Subcutaneous abdominal adipose tissue (tissue), 5 donors: ENCODE measurements at regions not wholly inside any gene's neighbourhood (a gene's known extent, or its start where the extent isn't known, plus 50 kb on each side); places are given as distances from the start of the nearest gene placed in this dataset.

ENCODE experiments used
- H3K27ac ChIP-seq: one replicate; pipeline ENCODE4 v1.7.0; 2013; ENCODE audit warnings: low read depth, mild to moderate bottlenecking, inconsistent platforms, low read length, moderate library complexity
- H3K27me3 ChIP-seq, 5 donors: one replicate each; pipeline ENCODE4 v1.7.0; 2013; ENCODE audit warnings: low read length in 5 of 5, inconsistent platforms in 1 of 5; ENCODE audit not compliant: control insufficient read depth in 5 of 5, insufficient read depth in 4 of 5
- H3K36me3 ChIP-seq, 5 donors: one replicate each; pipeline ENCODE4 v1.7.0; 2013; ENCODE audit warnings: low read length in 5 of 5; ENCODE audit not compliant: control insufficient read depth in 5 of 5, insufficient read depth in 5 of 5
- H3K4me1 ChIP-seq, 5 donors: one replicate each; pipeline ENCODE4 v1.7.0; 2013; ENCODE audit warnings: low read length in 5 of 5, mild to moderate bottlenecking in 3 of 5, moderate library complexity in 1 of 5; ENCODE audit not compliant: control insufficient read depth in 5 of 5, insufficient read depth in 5 of 5
- H3K4me3 ChIP-seq, 5 donors: one replicate each; pipeline ENCODE4 v1.7.0; 2013; ENCODE audit warnings: low read length in 5 of 5, low read depth in 1 of 5
- H3K9ac ChIP-seq, 5 donors: one replicate each; pipeline ENCODE4 v1.7.0; 2013; ENCODE audit warnings: low read length in 5 of 5, mild to moderate bottlenecking in 4 of 5, moderate library complexity in 3 of 5
- H3K9me3 ChIP-seq, 5 donors: one replicate each; pipeline ENCODE4 v1.7.0; 2013; ENCODE audit warnings: low read length in 5 of 5; ENCODE audit not compliant: control insufficient read depth in 5 of 5
- donor health status: healthy.
- donor health status: healthy.
- donor health status: healthy.
- donor health status: healthy.
- donor health status: healthy.

DNA sequence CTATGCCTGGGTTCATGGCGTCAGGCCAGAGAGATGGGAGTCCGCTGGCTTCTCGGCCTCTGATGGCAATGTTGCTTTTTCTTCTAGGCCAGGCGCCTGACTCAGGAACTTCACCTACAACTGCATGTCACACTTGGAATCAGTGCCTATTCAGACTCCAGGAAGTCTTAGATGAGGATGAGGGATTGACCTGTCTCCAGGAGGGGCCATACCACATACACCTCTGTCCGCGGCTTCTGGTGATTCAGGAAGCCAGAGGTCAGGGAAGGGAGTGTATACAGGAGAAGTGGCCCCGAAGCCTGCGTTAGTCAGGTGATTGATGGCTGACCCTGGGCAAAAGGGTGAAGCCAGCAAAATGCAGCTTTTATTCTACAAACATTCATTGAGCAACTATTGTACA lies 109.1 kb upstream of the RMDN2 start:
- H3K36me3 ChIP-seq = no peaks in the 10 kb centered on the region
- H3K4me3 ChIP-seq = no peak overlapping the region
- H3K4me1 ChIP-seq = no peaks in the 10 kb centered on the region
- H3K9ac ChIP-seq = no peak overlapping the region
- peaks cover 0 to 9% (median 5%) of the 10 kb centered on the region in 5 donors for H3K9me3 ChIP-seq
- no peaks in the 10 kb centered on the region for H3K27me3 ChIP-seq
- H3K27ac ChIP-seq = no peak overlapping the region

DNA sequence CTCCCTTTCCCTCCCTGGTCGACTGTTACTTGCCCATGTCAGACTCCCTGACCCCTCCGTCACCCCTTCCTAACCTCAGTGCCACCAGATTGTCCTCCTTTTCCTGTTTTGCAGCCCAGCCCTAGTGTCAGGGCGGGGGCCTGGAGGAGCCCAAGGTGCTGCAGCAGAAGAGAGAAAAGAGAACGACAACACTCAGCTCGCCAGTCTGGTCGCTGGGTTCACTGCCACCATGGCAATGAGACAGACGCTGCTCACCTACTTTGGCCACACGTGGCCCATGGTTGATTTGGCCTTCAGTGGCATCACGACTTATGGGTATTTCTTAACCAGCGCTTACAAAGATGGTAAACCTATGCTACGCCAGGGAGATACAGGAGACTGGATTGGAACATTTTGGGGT lies 108.4 kb upstream of the RMDN2 start:
- Histone ChIP-seq H3K9ac (no peak overlapping the region), H3K4me3 (no peak overlapping the region), H3K27me3 (no peaks in the 10 kb centered on the region), H3K36me3 (no peaks in the 10 kb centered on the region), H3K27ac (no peak overlapping the region), H3K9me3 (peaks cover 0 to 9% (median 6%) of the 10 kb centered on the region in 5 donors), H3K4me1 (no peaks in the 10 kb centered on the region)

DNA sequence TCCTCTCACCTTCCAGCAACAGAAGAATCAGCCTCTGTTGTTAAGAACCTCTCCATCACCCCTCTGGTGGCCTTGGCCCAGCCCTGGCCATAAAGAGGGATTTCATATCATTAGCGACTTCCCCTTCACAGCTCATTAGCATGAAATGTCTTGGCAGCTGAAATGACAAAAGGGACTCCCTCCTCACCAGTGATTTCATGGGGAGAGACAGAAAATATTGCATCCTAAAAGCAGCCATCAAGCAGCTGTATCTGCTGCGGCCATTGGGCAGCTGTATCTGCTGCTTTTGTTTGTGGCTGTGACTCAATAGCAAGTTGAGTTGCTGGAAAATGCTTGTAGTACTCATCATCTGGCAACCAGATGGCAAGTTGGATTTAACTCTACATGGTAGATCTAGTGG lies 105.9 kb upstream of the RMDN2 start:
- H3K4me3 ChIP-seq = no peak overlapping the region
- peaks cover 0 to 9% (median 6%) of the 10 kb centered on the region in 5 donors for H3K9me3 ChIP-seq
- H3K4me1 ChIP-seq = no peaks in the 10 kb centered on the region
- H3K36me3 ChIP-seq = no peaks in the 10 kb centered on the region
- no peak overlapping the region for H3K9ac ChIP-seq
- H3K27ac ChIP-seq = no peak overlapping the region
- H3K27me3 ChIP-seq = no peaks in the 10 kb centered on the region

GRCh38 chr2:37820471-37820986 lies 104.6 kb upstream of the RMDN2 start:
- Histone ChIP-seq H3K4me1 (no peaks in the 10 kb centered on the region), H3K9ac (no peak overlapping the region), H3K4me3 (no peak overlapping the region), H3K9me3 (peaks cover 0 to 9% (median 6%) of the 10 kb centered on the region in 5 donors), H3K36me3 (no peaks in the 10 kb centered on the region), H3K27ac (no peak overlapping the region), H3K27me3 (no peaks in the 10 kb centered on the region)

DNA sequence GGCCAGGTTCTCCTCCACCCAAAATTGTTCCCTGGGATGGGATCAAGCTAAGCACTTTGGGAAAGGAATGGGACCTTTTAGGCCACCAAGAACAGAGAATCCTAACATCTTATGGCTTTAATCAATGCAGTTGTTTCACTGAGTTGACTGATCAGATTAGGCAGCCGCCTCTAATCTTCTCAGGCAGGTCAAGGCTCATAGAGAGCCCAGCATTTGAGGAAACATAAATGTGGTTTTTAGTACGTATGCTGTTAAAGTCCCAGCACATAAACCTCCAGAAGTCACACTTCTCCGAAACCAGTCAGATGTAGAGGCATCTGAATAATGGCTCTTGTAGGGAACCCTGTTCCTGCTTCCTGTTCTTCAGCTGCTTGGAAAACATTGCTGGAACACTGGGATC lies 99.5 kb upstream of the RMDN2 start:
- Histone ChIP-seq H3K9me3 (peaks cover 0 to 6% (median 4%) of the 10 kb centered on the region in 5 donors), H3K27ac (no peak overlapping the region), H3K27me3 (no peaks in the 10 kb centered on the region), H3K4me3 (no peak overlapping the region), H3K9ac (no peak overlapping the region), H3K4me1 (peaks cover 3 to 20% (median 9%) of the 10 kb centered on the region in 5 donors), H3K36me3 (no peaks in the 10 kb centered on the region)

DNA sequence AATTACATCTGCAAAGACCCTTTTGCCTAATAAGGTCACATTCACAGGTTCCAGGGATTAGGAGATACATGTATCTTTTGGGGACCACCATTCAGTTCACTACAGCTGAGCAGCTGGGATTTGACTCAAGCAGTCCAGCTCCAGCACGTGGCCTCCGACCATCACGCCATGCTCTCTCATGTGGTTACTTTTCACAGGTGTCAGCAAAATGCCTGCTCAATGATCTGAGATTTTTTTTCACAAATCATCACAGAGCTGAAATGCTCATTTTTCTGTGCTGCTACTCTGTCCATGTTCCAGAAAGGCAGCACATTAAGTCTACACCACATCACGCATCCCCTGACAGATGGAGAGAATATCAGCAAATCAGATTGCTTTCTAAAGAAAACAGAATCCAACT lies 98.5 kb upstream of the RMDN2 start:
- Histone ChIP-seq H3K9me3 (no peaks in the 10 kb centered on the region), H3K9ac (no peak overlapping the region), H3K4me3 (no peak overlapping the region), H3K27ac (no peak overlapping the region), H3K4me1 (peaks cover 3 to 20% (median 9%) of the 10 kb centered on the region in 5 donors), H3K27me3 (no peaks in the 10 kb centered on the region), H3K36me3 (no peaks in the 10 kb centered on the region)

- Histone ChIP-seq H3K4me1 (peaks cover 4 to 20% (median 9%) of the 10 kb centered on the region in 5 donors), H3K36me3 (no peaks in the 10 kb centered on the region), H3K4me3 (no peak overlapping the region), H3K27ac (no peak overlapping the region), H3K9me3 (no peaks in the 10 kb centered on the region), H3K27me3 (no peaks in the 10 kb centered on the region), H3K9ac (no peak overlapping the region)
Measured at GRCh38 chr2:37827455-37827854, 97.6 kb upstream of the RMDN2 start.

DNA sequence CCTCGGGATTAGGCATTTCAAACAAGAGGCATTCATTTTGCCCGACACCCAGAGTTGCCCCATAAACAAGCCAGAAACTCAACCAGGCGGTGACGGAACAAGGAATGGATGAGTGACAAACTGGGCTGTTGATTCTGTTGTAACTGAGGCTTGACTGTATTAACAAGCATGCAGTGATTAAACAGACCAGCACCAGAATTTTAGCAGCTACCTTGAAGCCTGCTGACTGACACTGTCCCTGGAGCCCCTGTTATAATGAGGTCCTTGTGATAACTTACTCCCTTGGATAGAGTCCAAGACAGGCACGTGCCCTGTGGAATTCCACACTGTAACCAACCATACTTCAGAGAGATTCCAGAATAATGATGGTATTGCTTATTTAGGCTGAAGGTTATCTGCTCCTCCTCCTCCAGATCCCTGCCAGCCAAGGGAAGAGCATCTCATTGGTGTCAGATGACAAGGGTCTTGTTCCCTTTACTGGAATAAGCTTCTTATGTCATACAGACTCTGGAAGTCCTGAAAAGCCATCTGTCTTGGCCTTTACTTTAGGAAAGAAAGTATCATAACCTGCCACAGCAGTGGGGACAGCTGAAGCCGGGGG lies 97.1 kb upstream of the RMDN2 start:
- H3K4me1 ChIP-seq = peaks cover 5 to 20% (median 9%) of the 10 kb centered on the region in 5 donors

GRCh38 chr2:37829202-37829601 lies 95.9 kb upstream of the RMDN2 start:
- Histone ChIP-seq H3K27me3 (no peaks in the 10 kb centered on the region), H3K36me3 (no peaks in the 10 kb centered on the region), H3K27ac (no peak overlapping the region), H3K9me3 (no peaks in the 10 kb centered on the region), H3K9ac (no peak overlapping the region), H3K4me1 (peaks cover 5 to 20% (median 9%) of the 10 kb centered on the region in 5 donors), H3K4me3 (no peak overlapping the region)

More for the DNA sequence above, 97.1 kb upstream of the RMDN2 start:
- Histone ChIP-seq H3K27ac (no peak overlapping the region), H3K9me3 (no peaks in the 10 kb centered on the region), H3K36me3 (no peaks in the 10 kb centered on the region), H3K27me3 (no peaks in the 10 kb centered on the region), H3K4me3 (no peak overlapping the region), H3K9ac (no peak overlapping the region)

- H3K36me3 ChIP-seq = no peaks in the 10 kb centered on the region
- H3K27me3 ChIP-seq = no peaks in the 10 kb centered on the region
- H3K4me1 ChIP-seq = peaks cover 5 to 20% (median 9%) of the 10 kb centered on the region in 5 donors
- H3K27ac ChIP-seq = no peak overlapping the region
- H3K9ac ChIP-seq = no peak overlapping the region
- H3K4me3 ChIP-seq = no peak overlapping the region
- H3K9me3 ChIP-seq = no peaks in the 10 kb centered on the region
Measured at GRCh38 chr2:37829616-37830395, 95.3 kb upstream of the RMDN2 start.
